Liver (tissue), 3 donors: ENCODE measurements at regions not wholly inside any gene's neighbourhood (a gene's known extent, or its start where the extent isn't known, plus 50 kb on each side); places are given as distances from the start of the nearest gene placed in this dataset.

Source experiments
- CTCF ChIP-seq: fragments of 150-350 bp; IDR thresholded peaks from 2 replicates; pipeline ENCODE4 v1.5.1; 2017; ENCODE audit warnings: improper control_type of control experiment, low read depth, low read length; ENCODE audit not compliant: missing input control
- EGR1 ChIP-seq, 2 donors: IDR thresholded peaks; 2 replicates each; pipeline ENCODE4 v1.6.1; 2016 to 2018; ENCODE audit warnings: antibody characterized with exemption in 2 of 2, low read depth in 2 of 2
- JUND ChIP-seq, 2 donors: IDR thresholded peaks; 2 replicates each; pipeline ENCODE4 v1.6.1; 2016; ENCODE audit warnings: antibody characterized with exemption in 2 of 2
- RAD21 ChIP-seq, 2 donors: IDR thresholded peaks; 2 replicates each; pipeline ENCODE4 v1.6.1; 2016; ENCODE audit warnings: antibody characterized with exemption in 2 of 2, mild to moderate bottlenecking in 2 of 2
- SP1 ChIP-seq: IDR thresholded peaks from 2 replicates; pipeline ENCODE4 v1.6.1; 2018; ENCODE audit warnings: antibody characterized with exemption, mild to moderate bottlenecking
- YY1 ChIP-seq: IDR thresholded peaks from 2 replicates; pipeline ENCODE4 v1.6.1; 2016; ENCODE audit warnings: antibody characterized with exemption, mild to moderate bottlenecking
- TF ChIP-seq, protein P1 (sequence below): IDR thresholded peaks from 2 replicates; pipeline ENCODE4 v1.6.1; 2016; ENCODE audit warnings: antibody characterized with exemption
- TF ChIP-seq, protein P2 (sequence below): IDR thresholded peaks from 2 replicates; pipeline ENCODE4 v1.6.1; 2016; ENCODE audit warnings: antibody characterized with exemption
- donor health status: healthy.
- donor health status: healthy.

DNA sequence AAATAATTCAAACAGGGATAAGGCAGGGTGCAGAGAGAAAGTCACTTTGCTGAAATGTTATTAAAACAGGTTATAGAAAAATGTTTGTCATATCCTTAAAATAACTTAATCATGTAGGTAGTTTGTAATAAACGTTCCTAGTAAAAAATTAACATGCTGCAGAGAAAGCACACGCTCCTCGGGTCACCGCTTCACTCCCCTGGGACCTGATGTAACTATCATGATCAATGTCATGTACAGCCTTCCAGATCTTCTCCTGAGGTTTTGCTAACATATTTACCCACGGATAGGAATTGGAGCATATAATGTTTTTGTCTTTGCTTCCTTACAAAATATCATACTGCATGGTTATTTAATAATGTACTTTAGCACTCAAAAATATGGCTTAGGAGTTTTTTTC is 285.1 kb upstream of the TMEM132C start:
- TF ChIP-seq RAD21 (IDR thresholded peaks at IDR 0.05) (no peak), CTCF (no peak), JUND (IDR thresholded peaks at IDR 0.05) (no peak), SP1 (no peak), YY1 (no peak), EGR1 (IDR thresholded peaks at IDR 0.05; ENCODE audit: low read depth in 2 of 2) (no peak)
- TF ChIP-seq, protein P1, sequence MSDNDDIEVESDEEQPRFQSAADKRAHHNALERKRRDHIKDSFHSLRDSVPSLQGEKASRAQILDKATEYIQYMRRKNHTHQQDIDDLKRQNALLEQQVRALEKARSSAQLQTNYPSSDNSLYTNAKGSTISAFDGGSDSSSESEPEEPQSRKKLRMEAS: no peak
- TF ChIP-seq, protein P2, sequence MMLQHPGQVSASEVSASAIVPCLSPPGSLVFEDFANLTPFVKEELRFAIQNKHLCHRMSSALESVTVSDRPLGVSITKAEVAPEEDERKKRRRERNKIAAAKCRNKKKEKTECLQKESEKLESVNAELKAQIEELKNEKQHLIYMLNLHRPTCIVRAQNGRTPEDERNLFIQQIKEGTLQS: no peak
